Head of caudate nucleus (tissue), 42 donors: ENCODE measurements at regions not wholly inside any gene's neighbourhood (a gene's known extent, or its start where the extent isn't known, plus 50 kb on each side); places are given as distances from the start of the nearest gene placed in this dataset.

Experiments
- DNase-seq, 42 donors: peaks; one replicate each; pipeline versions ENCODE4 v3.0.0 to v3.0.0-alpha.2; 2020 to 2021; ENCODE audit warnings: mixed read lengths in 7 of 42
- intact Hi-C: fragments of 100-400 bp; cut with DNase I; formaldehyde crosslinking; loops from one replicate; pipeline ENCODE4 v1.15.0; 2022

DNA sequence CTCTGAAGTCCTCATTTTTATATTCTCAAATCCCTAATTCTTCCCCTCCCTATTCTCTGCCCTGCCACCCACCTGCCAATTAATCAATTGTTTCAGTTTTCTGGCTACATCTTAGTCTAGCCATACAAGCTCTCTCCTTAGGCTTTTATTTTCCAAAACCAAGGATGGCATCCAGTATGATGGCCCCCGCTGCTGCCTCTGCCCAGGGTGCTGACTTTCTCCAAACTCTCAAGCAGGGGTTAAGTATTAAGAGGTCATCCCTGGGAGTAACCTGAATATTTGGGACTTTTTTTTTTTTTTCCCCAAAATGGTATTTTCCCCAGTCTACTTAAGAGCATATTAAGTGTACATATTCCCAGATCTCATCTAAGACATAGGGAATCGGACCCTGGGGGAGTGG, 183.8 kb downstream of the DHX35 start:
- intact Hi-C loops, result no loop called here

DNA sequence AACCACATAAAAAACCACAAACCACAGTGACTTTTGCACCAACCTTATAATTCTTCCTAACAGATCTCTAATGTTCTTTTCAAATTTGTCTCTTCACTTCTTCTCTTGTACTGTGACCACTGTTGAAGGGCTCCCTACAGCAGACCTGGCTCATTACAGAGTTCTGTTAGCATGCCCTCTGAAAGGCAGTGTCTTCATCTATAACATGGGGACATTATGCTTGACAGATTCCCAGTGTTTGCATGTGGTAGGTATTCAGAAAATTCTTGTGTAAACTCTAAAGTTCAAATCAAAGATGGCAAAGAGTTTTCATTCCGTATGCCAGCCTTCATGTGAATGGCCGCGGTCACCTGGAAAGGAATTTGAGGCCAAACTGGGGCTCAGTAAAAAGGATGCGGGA, 182.6 kb downstream of the DHX35 start:
- intact Hi-C loops, result no loop called here

More for the DNA sequence above, 183.8 kb downstream of the DHX35 start:
- DNase-seq, result no peak

DNA sequence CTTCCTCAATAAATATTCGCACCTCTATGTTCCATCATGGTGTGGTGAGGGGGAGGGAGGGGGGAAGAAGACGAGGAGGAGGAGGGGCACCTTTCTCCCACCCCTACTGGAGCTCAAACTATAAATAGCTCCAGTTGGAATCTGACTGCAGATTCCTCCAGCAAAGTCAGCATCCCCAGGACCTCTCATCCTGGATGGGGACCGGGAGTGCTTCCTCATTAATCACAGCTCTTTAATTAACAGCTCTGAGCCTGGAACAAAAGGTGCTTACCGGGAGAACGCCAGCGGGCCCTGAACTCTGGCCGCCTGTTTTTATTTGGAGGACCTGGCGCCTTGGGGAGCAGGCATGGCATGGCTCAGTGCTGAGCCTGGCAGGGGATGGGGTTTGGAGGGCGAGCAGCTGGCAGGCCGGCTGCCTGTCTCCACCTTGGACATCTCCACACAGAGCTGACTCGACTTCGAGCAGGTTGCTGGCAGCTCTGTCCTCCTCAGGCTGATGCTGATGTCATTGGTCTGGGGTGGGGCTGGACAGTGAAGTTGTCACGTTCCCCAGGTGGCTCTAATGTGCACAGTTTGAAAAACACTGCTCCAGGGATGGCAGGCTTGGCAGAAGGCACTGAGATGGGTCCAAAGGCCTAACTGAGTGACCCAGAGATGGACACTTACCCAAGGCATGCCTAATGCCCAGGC, 180.4 kb downstream of the DHX35 start:
- intact Hi-C loops, result no loop called here
- DNase-seq, result peak in 3 of 42 donors; percentile 6 to 11 (median 10)

More for the DNA sequence above, 182.6 kb downstream of the DHX35 start:
- no peak for DNase-seq

DNA sequence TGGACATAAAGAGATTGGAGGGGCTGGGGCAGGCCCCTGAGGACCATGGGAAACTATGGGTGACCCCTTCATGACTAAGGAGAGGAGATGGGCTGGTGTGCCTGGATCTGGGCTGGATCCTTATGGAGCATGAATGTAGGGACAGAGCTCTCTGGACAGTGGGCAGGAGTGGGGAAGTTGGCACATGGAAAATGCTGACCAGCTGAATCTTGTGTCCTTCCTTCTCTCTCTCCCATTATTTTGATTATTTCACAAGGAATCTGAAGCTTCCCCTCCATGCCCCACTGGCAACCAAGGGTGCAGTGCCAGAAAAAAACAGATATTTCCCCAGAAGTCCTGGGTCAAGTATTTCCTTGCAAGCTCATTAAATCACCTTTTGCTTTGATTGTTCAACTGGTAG, 175.2 kb downstream of the DHX35 start:
- no peak for DNase-seq
- intact Hi-C loops, result no loop called here

DNA sequence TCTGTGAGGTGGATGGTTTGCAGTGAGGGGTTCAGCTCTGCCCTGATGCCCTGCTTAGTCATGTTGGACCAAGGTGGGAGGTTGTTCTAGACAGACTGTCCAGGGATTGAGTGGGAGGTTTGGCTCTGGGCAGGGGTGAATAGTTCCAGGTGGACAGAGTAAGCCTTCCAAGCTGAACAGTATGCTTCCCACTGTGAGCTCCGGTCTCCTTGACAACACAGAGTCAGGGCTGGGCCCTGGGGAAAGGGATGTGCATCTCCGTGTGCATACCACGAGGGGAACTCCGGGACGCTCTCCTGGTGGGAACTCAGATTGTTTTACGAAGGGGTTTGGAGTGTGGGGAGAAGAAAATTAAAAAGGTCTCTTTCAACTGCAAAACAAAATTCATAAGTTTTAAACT, 174.7 kb downstream of the DHX35 start:
- intact Hi-C loops, result no loop called here

DNA sequence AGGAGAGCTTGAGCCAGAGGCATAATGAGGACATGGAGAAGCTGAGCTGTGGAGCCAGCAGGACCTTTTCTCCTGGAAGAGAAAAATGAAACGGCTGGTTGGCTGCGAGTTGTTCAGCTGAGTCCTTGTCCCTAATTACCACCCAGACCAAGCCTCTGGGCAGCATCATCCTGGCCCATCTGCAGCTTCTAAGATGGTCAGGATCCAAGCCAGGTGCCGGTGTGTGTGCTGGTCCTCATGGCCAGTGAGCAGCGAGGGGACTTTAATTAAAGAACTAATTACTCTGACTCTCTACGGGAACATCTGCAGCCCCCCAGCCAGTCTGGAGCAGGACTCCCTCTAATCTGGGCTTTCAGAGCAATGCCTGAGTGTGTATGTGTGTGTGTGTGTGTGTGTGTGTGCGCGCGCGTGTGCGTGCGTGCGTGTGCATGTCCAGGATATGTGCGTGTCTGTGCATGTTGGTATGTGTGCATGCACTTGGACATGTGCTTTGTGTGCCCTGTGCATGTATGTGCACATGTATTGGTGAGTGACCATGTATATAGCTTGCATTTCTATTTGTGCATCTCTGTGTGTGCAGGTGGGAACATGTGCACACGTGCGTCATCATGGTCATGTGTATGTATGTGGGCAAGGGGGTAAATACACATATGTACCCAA, 173.9 kb downstream of the DHX35 start:
- intact Hi-C loops, result no loop called here

More for the DNA sequence above, 174.7 kb downstream of the DHX35 start:
- no peak for DNase-seq

DNA sequence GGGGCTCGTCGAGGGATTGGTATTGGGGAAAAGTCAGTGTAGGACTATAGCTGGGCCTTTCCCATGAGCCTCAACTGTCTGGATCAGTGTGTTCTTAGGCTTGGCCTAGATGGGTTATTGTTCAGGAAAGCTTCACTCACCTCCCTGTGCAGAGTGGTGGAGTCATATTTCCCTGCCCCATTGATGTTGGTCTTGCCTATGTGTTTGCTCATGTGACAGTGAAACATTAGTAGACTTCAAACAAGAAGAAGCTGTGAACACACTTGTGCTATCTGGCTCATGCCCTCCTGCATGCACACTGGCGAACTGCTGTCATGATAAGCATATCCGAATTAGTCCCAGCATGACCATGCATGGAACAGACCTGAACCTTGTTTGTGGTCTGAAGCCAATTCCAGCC, 171.1 kb downstream of the DHX35 start:
- intact Hi-C loops, result no loop called here
- no peak for DNase-seq

More for the DNA sequence above, 173.9 kb downstream of the DHX35 start:
- DNase-seq, result peak in 1 of 42 donors; percentile 3

DNA sequence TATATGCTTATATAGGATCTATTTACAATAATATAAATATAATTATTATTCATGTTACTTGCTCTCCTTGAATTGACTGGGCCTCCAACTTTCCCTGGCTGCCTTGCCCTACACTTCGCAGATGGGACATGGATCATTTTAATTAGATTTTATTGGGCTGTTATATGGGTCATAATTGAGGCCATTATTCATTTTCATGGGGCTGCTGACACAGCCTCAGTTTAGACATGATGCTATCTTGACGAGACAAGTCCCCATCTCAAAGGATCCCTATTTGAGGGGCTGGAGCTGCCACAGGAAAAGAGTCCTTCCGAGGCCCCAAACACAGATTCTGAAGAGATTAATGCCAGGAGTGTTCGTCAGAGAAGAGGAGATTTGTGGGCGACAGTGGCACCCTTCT, 170.4 kb downstream of the DHX35 start:
- intact Hi-C loops, result no loop called here
- no peak for DNase-seq

DNA sequence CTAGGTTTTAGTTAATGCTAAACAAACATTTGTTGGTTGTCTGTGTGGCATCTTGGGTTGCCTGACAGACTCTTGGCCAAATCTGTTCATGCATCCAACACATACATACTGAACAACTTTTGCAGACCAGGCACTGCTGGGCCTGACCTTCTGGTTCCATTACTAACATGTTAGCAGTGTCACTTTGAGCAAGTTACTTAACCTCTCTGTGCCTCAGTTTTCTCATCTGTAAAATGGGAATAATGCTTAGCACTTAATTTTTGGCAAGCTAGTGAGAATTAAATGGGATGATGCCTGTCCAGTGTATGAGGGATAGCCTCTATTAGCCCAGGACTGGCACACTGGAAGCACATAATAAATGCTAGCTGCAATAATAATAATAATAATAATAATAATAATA, 169.9 kb downstream of the DHX35 start:
- intact Hi-C loops, result no loop called here
- DNase-seq, result no peak

DNA sequence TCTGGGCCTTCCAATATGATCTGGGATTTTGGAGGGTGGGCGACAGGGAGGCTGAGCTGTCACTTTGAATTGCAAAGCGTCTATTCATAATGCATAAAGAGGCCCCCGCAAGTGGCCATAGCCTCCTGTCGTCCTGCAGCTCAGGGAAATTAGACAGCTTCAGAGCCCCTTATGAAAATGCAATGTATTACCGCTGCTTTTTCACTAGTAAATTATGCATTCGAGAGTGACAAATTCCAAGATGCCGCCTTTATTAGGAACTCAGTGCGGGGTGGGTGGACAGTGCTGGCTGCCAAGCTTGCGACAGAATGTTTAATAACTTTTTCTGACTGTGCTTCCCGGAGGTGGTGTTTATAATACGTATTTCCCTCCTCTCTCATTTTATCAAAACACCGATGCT, 168.5 kb downstream of the DHX35 start:
- intact Hi-C loops, result no loop called here
- DNase-seq, result no peak

DNA sequence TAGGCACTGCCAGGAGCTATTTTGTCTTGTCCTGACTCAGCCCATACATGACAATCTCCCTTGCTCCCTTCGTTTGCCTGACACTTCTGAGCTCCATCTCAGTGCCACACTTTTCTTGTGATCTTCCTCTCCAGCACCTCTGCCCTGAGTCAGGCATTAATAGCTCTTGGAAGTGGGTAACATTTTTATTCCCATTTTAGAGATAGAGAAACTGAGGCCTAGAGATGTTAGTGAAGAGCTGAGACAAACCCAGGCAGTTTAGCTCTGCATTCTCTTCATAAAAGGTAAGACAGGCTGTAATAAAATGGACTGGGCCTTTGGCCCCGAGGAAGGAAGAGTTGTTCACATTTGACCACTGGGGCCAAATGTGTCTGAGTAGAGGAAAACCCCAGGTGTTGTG, 167.4 kb downstream of the DHX35 start:
- intact Hi-C loops, result no loop called here
- DNase-seq, result no peak

DNA sequence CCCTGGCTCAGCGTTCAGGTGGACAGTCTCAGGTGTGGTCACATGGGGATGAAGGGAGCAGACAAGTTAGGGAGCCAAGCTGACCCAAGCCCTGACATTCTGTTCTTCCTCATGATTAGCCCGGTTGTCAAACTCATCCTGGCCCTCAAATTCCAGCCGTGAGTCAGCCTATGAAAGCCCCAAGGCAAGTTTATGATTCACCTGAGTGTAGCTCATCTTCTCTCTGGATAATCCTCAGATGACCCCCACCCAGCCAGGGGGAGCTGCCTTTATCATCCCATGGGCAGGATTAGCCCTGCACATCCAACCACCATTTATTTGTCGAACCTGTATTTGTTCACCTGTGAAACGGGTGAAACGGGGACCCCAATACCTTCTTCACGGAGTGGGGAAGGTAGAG, 161.9 kb downstream of the DHX35 start:
- no peak for DNase-seq
- intact Hi-C loops, result no loop called here

DNA sequence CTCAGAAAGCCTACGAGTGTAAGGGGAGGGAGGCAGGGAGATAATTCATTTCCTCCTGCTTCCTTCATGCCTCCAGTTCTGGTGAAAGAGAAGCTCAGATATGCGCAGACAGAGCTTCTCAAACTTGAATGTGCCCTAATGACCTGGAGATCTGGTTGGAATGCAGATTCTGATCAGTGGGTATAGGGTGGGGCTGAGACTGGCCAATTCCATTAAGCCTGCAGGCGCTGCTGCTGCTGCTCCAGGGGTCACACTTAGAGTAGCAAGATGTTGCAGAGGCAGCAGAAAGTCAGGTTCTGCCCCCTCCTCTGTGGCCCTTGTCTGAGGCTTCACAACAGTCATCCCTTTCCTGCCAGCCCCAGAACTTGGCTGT, 161.0 kb downstream of the DHX35 start:
- DNase-seq, result no peak

DNA sequence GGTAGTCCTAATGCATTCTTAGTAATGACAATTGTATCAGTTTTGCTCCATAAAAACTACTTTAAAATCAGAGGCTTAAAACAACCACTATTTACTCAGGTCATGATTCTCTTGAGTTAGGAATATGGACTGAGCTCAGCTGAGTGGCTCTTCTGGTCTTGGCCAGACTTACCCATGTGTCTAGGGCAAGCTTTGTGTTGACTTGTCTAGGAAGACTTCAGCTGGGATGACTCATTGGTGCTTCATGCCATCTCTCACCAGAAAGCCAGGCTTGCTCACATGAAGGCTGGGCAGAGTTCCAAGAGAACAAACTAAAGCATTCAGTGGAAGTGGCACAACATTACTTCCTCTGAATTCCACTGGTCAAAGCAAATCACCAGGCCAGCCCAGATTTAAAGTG, 155.3 kb downstream of the DHX35 start:
- no peak for DNase-seq
- intact Hi-C loops, result no loop called here

More for the DNA sequence above, 161.0 kb downstream of the DHX35 start:
- intact Hi-C loops, result no loop called here

DNA sequence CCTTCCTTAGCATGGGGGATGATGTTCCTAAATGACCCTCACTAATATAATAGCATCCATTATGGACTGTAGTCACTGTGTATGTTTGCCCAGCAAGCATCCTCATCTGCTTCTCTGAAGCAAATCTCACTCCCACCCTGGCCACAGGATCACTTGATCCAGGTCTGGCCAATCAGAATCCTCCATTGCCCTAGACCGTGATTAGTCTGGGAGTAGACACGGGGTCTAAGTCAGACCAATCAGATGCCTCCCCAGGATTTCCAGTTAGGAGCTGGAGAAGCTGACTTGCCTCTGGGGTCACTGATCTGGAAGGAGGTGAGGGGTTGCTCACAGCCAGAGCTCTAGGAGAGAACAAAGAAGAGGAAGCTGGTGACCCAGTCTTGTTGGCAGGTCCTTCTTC, 153.9 kb downstream of the DHX35 start:
- DNase-seq, result no peak
- intact Hi-C loops, result no loop called here

DNA sequence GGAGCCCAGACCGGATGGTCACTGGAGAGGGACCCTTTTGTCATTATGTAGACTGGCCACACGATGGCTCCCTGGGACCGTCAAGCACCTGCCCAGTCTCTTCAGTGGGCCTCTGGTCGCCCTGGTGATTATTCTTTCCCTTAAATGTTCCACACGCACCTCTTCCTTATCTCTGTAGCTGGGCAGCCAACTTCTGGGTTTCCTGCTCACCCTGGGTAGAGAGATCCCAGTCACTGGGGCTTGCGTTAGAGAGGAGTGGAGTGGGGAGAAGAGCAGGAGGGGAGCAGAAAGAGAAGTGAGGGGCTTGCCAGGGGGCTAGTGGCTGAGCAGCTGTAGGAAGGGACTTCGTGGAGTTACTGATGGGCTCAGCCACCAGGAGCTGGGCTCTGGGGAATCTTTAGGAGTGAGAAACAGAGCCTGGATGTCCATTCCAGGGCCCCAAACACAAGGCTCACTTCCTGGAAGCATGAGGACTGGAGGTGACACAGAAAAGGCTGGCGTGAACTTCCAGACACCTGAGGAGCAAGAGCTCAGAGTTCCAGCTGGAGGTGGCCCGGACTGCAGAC, 150.1 kb downstream of the DHX35 start:
- peak in 19 of 42 donors; percentile 5 to 58 (median 18) for DNase-seq
- intact Hi-C loops, result no loop called here

DNA sequence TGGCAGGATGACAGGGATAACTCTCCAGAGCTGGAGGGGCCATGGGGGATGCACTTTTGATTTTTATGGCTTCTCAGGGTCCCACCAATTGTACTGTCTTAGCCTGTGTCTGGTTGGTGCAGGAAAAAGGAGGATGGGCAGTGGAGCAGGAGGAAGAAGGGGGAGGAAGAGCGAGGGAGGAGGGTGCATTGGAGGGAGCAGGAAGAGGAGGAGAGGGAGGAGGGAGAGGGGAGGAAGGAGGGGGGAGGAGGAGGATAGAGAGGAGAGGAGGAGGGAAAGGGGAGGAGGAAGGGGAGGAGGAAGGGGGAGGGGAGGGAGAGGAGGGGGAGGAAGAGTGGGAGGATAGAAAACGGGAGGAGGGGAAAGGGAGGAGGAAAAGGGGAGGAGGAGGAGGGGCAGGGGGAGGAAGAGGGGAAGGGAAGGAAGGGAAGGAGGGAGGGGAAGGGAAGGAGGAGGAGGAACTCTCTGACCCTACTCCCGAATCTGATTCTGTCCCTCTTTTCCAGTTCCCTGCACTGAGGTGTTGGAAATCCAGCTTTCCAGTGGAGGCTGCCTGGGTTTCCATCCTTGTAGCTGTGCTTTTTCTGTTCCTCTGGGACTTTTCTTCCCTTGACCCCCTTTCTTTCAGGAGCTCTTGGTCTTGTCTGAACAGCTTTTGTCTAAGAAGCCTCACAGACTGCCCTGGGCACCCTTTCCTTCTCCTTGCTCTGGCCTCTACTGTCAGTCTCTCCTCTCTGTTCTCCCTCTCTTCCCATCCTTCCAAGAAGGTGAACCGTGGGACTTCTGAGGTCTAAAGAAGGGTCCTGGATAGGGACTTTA, 149.4 kb downstream of the DHX35 start:
- intact Hi-C loops, result no loop called here
- DNase-seq, result no peak

DNA sequence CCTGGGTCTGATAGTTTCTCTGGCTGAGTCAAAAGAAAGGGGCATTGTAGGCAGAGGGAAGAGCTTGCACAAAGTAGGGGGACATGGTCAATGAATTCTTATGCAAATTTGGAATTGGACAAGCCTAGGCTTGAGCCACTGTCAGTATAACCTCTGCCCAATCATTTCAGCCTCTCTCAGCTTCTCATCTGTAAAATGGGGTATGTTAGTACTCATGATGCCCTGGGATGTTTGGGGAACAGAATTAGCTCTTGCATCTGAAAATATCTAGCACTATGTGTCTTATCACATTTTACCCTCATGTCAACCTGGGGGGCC, 148.6 kb downstream of the DHX35 start:
- intact Hi-C loops, result no loop called here
- DNase-seq, result no peak

DNA sequence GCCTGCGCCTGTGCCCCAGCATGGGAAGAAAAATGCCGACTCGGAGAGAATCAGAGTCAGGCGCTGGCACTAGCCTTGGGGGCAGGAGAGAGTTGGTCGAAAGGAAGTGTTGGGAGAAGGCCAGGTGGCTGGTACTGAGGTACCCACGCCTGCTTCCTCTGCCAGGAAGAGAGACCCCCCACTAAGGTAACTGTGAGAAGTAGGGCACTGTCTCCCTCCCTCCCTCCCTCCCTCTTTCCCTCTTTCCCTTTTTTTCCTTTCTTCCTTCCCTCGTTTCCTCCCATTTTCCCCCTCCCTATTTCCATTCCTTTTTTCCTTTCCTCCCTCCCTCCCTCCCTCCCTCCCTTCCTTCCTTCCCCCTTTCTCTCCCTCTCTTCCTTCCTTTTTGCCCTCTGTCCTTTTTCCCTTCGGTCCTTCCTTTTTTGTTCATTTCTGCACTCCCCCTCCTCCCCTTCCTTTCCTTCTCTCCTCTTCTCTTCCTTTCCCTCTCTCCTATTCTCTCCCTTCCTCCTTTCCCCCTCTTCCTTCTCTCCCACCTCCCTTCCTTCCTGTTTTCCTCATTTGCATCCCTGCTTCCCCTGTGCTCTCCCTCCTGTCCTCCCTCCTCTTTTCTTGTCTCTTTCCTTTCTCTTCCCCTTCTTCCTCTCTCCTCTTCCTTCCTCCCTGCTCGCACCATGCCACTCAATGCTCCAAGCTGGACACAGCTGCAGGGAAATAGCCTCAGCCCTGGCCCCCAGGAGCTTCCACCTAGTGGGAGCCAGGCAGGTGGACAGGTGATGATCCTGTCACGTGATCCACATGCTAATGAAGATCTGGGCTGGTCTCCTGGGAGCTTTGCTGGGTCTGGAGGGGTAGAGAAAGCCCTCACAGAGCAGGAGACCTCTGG, 148.0 kb downstream of the DHX35 start:
- intact Hi-C loops, result no loop called here
- DNase-seq, result no peak
